Memory B cell (primary cell): ENCODE measurements at regions not wholly inside any gene's neighbourhood (a gene's known extent, or its start where the extent isn't known, plus 50 kb on each side); places are given as distances from the start of the nearest gene placed in this dataset.

Experiments used
- ATAC-seq: fragments of 150-1000 bp; cut with Tn5 transposase; 2 replicates; pipeline ENCODE4 v1.10.0; 2021; ENCODE audit warnings: low read depth, mild to moderate bottlenecking, moderate library complexity
- DNase-seq, 2 donors: peaks; one replicate each; pipeline ENCODE4 v3.0.0; 2022; ENCODE audit warnings: low spot score in 2 of 2
- H3K27ac Mint-ChIP-seq: one replicate; pipeline ENCODE4 v1.8.0; 2022; ENCODE audit warnings: mild to moderate bottlenecking, moderate library complexity, mixed read lengths
- H3K27me3 Mint-ChIP-seq: one replicate; pipeline ENCODE4 v1.8.0; 2022; ENCODE audit warnings: mixed read lengths
- H3K36me3 Mint-ChIP-seq: one replicate; pipeline ENCODE4 v1.8.0; 2022; ENCODE audit warnings: mild to moderate bottlenecking, mixed read lengths
- H3K4me1 Mint-ChIP-seq: one replicate; pipeline ENCODE4 v1.8.0; 2022; ENCODE audit warnings: mixed read lengths
- H3K4me3 Mint-ChIP-seq: one replicate; pipeline ENCODE4 v1.8.0; 2022; ENCODE audit warnings: mild to moderate bottlenecking, moderate library complexity, mixed read lengths
- H3K9me3 Mint-ChIP-seq: one replicate; pipeline ENCODE4 v1.8.0; 2022; ENCODE audit warnings: mixed read lengths

- H3K27ac Mint-ChIP-seq: no peak overlapping the region
- H3K9me3 Mint-ChIP-seq: no peaks in the 10 kb centered on the region
- peaks cover 15% of the 10 kb centered on the region for H3K27me3 Mint-ChIP-seq
- no peak overlapping the region for H3K4me3 Mint-ChIP-seq
- no peaks in the 10 kb centered on the region for H3K36me3 Mint-ChIP-seq
- ATAC-seq (no peak), DNase-seq (no peak)
- H3K4me1 Mint-ChIP-seq: no peaks in the 10 kb centered on the region
Measured at GRCh38 chr1:36636206-36636605, 153.5 kb upstream of the CSF3R start.

- peaks cover 15% of the 10 kb centered on the region for H3K27me3 Mint-ChIP-seq
- H3K27ac Mint-ChIP-seq: no peak overlapping the region
- no peak for DNase-seq
- H3K4me3 Mint-ChIP-seq: no peak overlapping the region
- no peaks in the 10 kb centered on the region for H3K36me3 Mint-ChIP-seq
- H3K4me1 Mint-ChIP-seq: no peaks in the 10 kb centered on the region
- no peaks in the 10 kb centered on the region for H3K9me3 Mint-ChIP-seq
- no peak for ATAC-seq
Measured at GRCh38 chr1:36635284-36635683, 152.6 kb upstream of the CSF3R start.

DNA sequence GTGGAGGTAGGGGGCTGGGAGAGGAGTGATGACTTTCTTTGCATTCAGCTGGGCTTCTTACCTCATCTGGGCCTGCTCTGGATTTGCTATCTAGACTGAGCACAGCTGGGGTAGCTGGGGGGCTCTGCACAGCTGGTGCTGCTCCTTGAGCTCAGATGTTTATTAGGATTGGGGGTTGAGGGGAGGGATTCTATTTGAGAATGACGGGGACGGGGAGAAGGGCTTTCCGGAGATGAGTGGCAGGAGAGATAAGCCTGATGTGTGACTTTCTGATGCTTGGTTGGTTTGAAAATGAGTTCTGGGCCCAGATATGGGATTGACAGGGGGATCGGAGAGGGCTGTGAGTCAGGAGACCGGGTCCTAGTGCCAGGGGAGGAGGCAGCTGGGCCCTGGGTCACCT lies 146.1 kb upstream of the CSF3R start:
- no peak overlapping the region for H3K4me3 Mint-ChIP-seq
- DNase-seq (no peak), ATAC-seq (no peak)
- peaks cover 6% of the 10 kb centered on the region for H3K27me3 Mint-ChIP-seq
- H3K9me3 Mint-ChIP-seq: no peaks in the 10 kb centered on the region
- H3K27ac Mint-ChIP-seq: no peak overlapping the region
- no peaks in the 10 kb centered on the region for H3K36me3 Mint-ChIP-seq
- peaks cover 2% of the 10 kb centered on the region for H3K4me1 Mint-ChIP-seq

- H3K4me3 Mint-ChIP-seq: no peak overlapping the region
- H3K9me3 Mint-ChIP-seq: no peaks in the 10 kb centered on the region
- H3K27ac Mint-ChIP-seq: no peak overlapping the region
- no peak for DNase-seq
- H3K4me1 Mint-ChIP-seq: peaks cover 5% of the 10 kb centered on the region
- no peak for ATAC-seq
- no peaks in the 10 kb centered on the region for H3K36me3 Mint-ChIP-seq
- peaks cover 12% of the 10 kb centered on the region for H3K27me3 Mint-ChIP-seq
Measured at GRCh38 chr1:36626435-36626834, 143.7 kb upstream of the CSF3R start.

GRCh38 chr1:36625935-36626310 lies 143.2 kb upstream of the CSF3R start:
- no peaks in the 10 kb centered on the region for H3K36me3 Mint-ChIP-seq
- H3K4me1 Mint-ChIP-seq: peaks cover 5% of the 10 kb centered on the region
- ATAC-seq (no peak), DNase-seq (no peak)
- H3K27ac Mint-ChIP-seq: no peak overlapping the region
- no peaks in the 10 kb centered on the region for H3K9me3 Mint-ChIP-seq
- peaks cover 12% of the 10 kb centered on the region for H3K27me3 Mint-ChIP-seq
- no peak overlapping the region for H3K4me3 Mint-ChIP-seq

- DNase-seq (no peak), ATAC-seq (no peak)
- H3K4me3 Mint-ChIP-seq: no peak overlapping the region
- no peaks in the 10 kb centered on the region for H3K9me3 Mint-ChIP-seq
- peaks cover 12% of the 10 kb centered on the region for H3K27me3 Mint-ChIP-seq
- H3K27ac Mint-ChIP-seq: no peak overlapping the region
- H3K4me1 Mint-ChIP-seq: peaks cover 5% of the 10 kb centered on the region
- H3K36me3 Mint-ChIP-seq: no peaks in the 10 kb centered on the region
Measured at GRCh38 chr1:36625253-36625934, 142.7 kb upstream of the CSF3R start.

DNA sequence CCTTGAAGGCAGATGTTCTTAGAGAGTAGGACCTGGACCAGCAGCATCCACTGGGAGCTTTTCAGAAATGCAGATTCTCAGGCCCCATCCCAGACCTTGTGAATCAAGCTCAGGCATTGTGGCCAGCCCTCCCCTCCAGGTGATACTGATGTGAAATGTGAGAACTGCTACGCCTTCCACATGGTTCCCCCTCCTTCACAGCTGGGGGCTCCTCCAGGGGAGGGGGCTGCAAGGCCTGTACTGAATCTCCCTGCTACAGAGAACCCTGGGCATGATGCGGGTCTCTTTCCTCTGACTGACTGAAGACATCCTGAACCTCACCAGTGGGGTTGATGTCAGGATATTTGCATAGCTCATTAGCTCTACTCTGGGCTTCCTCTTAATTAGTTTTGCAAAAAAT lies 141.8 kb upstream of the CSF3R start:
- DNase-seq: no peak
- no peak for ATAC-seq
- H3K27me3 Mint-ChIP-seq: peaks cover 12% of the 10 kb centered on the region
- no peaks in the 10 kb centered on the region for H3K9me3 Mint-ChIP-seq
- no peak overlapping the region for H3K27ac Mint-ChIP-seq
- H3K4me1 Mint-ChIP-seq: peaks cover 5% of the 10 kb centered on the region
- H3K4me3 Mint-ChIP-seq: no peak overlapping the region
- H3K36me3 Mint-ChIP-seq: no peaks in the 10 kb centered on the region

DNA sequence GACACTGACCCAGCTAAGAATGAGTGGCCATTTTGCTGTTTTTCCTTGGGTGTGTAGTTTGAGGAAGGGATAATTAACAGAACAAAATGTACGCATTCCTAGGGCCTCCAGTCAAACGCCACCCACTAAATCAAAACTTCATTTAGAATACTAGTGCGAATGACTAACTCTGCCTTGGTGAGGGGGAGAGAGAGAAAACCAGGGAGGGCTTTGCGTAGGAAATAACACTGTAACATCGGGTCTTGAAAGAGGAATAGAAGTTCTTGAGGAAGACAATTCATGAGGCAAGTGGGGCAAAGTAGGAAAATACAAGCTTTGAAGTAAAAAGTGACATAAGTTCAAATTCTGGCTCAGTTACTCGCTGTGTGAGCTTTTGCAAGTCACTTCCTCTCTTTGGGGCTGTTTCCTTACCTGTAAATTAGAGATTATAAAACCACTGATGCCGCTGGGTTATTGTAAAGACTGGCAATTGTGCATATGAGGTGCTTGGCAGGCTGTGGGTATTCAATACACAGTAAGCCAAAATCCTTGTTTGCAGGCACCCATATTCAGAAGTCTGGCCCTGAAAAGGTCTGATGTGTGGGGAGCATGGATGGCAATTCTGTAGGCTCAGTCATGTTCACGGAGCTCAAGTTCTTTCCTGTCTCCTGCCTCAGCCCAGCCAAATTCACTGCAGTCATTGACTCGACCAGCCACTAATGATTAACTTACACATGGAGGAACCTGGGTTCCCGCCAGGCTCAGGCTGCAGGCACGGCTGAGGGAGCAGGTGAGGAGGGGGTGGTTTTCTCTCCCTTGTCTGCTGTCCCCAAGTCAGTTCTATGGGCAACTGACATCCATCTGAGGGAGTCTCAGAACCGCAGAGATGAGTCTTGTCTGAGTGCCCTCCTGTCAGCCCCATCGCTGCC lies 140.3 kb upstream of the CSF3R start:
- Mint-ChIP-seq H3K36me3 (no peaks in the 10 kb centered on the region), H3K9me3 (no peaks in the 10 kb centered on the region), H3K27ac (no peak overlapping the region), H3K27me3 (peaks cover 11% of the 10 kb centered on the region), H3K4me1 (peaks cover 5% of the 10 kb centered on the region), H3K4me3 (no peak overlapping the region)
- DNase-seq (no peak), ATAC-seq (no peak)

GRCh38 chr1:36621531-36621930 lies 138.8 kb upstream of the CSF3R start:
- Mint-ChIP-seq H3K4me3 (no peak overlapping the region), H3K4me1 (peaks cover 5% of the 10 kb centered on the region), H3K9me3 (no peaks in the 10 kb centered on the region), H3K36me3 (no peaks in the 10 kb centered on the region), H3K27ac (no peak overlapping the region), H3K27me3 (peaks cover 9% of the 10 kb centered on the region)
- no peak for DNase-seq
- no peak for ATAC-seq

GRCh38 chr1:36620142-36620541 lies 137.4 kb upstream of the CSF3R start:
- Mint-ChIP-seq H3K4me1 (peaks cover 5% of the 10 kb centered on the region), H3K9me3 (no peaks in the 10 kb centered on the region), H3K4me3 (no peak overlapping the region), H3K36me3 (no peaks in the 10 kb centered on the region), H3K27ac (no peak overlapping the region), H3K27me3 (peaks cover 6% of the 10 kb centered on the region)
- ATAC-seq: no peak
- no peak for DNase-seq

DNA sequence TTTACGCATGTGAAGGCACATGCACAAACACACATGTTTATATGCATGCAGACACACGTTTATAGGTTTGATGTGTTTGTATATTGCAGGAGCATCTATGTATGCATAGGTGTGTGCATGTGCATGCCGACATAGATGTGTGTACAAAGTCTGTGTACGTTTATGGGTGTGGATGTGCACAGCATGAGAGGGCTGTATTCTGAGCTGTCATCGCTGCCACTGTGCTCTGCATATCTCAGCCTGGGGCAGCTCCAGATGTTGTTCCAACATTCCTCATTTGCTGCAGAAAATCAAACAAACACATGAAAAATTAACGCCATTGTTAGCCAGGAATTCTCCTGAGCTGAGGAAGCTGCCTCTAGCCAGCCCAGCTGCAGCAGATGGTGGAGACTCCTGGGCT lies 132.3 kb upstream of the CSF3R start:
- peaks cover 2% of the 10 kb centered on the region for H3K9me3 Mint-ChIP-seq
- H3K4me3 Mint-ChIP-seq: no peak overlapping the region
- no peaks in the 10 kb centered on the region for H3K36me3 Mint-ChIP-seq
- DNase-seq: no peak
- H3K27ac Mint-ChIP-seq: no peak overlapping the region
- H3K27me3 Mint-ChIP-seq: peaks cover 3% of the 10 kb centered on the region
- H3K4me1 Mint-ChIP-seq: no peaks in the 10 kb centered on the region
- ATAC-seq: no peak

DNA sequence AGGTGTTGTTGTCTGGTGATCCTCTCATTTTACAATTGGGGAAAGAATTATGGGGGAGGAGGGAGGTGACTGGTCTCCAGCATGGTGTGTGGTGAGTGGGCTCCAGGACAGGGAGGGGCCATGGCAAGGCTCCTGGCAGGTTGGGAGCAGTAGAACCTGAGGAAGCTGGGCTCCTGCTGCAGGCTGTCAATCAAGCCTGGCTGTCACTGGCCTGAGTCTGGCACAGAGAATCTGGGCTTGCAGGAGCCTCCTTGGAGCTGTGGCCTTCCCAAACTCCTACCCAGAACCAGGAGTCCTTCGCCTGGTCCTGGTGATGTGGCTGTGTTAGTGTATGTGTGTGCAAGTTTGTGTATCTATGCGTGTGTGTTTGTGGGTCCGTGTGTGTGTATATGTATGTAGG lies 131.9 kb upstream of the CSF3R start:
- Mint-ChIP-seq H3K36me3 (no peaks in the 10 kb centered on the region), H3K4me1 (no peaks in the 10 kb centered on the region), H3K27me3 (peaks cover 3% of the 10 kb centered on the region), H3K27ac (no peak overlapping the region), H3K9me3 (peaks cover 2% of the 10 kb centered on the region), H3K4me3 (no peak overlapping the region)
- ATAC-seq (no peak), DNase-seq (no peak)

DNA sequence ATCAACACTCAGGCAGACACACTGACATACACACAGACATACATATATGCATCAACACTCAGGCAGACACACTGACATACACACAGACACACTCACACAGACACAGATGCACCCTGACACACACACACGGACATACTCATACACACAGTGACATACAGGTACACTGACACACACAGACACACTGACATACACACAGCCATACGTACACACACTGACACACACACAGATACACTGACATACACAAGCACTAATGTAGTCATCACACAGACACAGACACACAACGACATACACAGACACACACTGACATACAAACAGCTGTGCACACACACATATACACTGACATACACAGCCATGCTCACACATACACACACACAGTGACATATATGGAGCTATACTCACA lies 131.0 kb upstream of the CSF3R start:
- no peak overlapping the region for H3K27ac Mint-ChIP-seq
- ATAC-seq (no peak), DNase-seq (no peak)
- peaks cover 2% of the 10 kb centered on the region for H3K9me3 Mint-ChIP-seq
- no peak overlapping the region for H3K4me3 Mint-ChIP-seq
- peaks cover 3% of the 10 kb centered on the region for H3K27me3 Mint-ChIP-seq
- H3K36me3 Mint-ChIP-seq: no peaks in the 10 kb centered on the region
- no peaks in the 10 kb centered on the region for H3K4me1 Mint-ChIP-seq

DNA sequence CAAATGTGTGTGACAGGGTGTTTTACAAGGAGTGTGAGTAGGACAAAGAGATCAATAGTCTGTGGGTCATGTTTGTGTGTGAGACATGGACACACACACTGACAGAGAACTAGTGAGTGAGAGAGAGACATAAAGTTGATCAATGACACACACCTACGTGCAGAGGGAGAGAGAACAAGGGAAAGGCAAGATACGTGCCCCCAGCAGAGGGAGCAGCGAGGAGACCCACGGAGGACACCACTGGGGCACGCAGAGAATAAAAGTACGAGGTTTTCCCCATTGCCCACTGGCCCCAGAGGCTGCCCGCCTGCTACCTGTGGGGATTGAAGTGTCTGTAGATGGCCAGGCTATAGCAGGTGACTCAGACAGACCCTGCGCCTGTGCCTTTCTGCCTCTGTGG lies 130.2 kb upstream of the CSF3R start:
- Mint-ChIP-seq H3K36me3 (no peaks in the 10 kb centered on the region), H3K27me3 (peaks cover 3% of the 10 kb centered on the region), H3K9me3 (peaks cover 2% of the 10 kb centered on the region), H3K4me1 (no peaks in the 10 kb centered on the region), H3K27ac (no peak overlapping the region), H3K4me3 (no peak overlapping the region)
- DNase-seq (no peak), ATAC-seq (no peak)

GRCh38 chr1:36612121-36612520 lies 129.4 kb upstream of the CSF3R start:
- no peak overlapping the region for H3K27ac Mint-ChIP-seq
- H3K4me3 Mint-ChIP-seq: no peak overlapping the region
- H3K4me1 Mint-ChIP-seq: no peaks in the 10 kb centered on the region
- ATAC-seq: no peak
- peaks cover 2% of the 10 kb centered on the region for H3K9me3 Mint-ChIP-seq
- no peak for DNase-seq
- H3K36me3 Mint-ChIP-seq: no peaks in the 10 kb centered on the region
- H3K27me3 Mint-ChIP-seq: peaks cover 3% of the 10 kb centered on the region
